HL-60 (cell line): ENCODE measurements at regions not wholly inside any gene's neighbourhood (a gene's known extent, or its start where the extent isn't known, plus 50 kb on each side); places are given as distances from the start of the nearest gene placed in this dataset.

Source experiments
- DNase-seq, 2 experiments: peaks; one replicate each; pipeline ENCODE4 v3.0.0-alpha.2; 2010 to 2020; ENCODE audit warnings: low read depth in 1 of 2, low spot score in 1 of 2
- H3K27ac ChIP-seq: fragments of 250-450 bp; sonication (Bioruptor Pico); replicated peaks from 2 replicates; pipeline ENCODE4 v1.5.1; 2020; ENCODE audit warnings: mild to moderate bottlenecking, moderate library complexity
- H3K27me3 ChIP-seq: fragments of 250-450 bp; sonication (Bioruptor Pico); 2 replicates; pipeline ENCODE4 v1.5.1; 2021; ENCODE audit warnings: mild to moderate bottlenecking, moderate library complexity; ENCODE audit not compliant: insufficient read depth, poor library complexity, severe bottlenecking
- H3K4me3 ChIP-seq: replicated peaks from 2 replicates; pipeline ENCODE4 v1.5.1; 2011; ENCODE audit warnings: mild to moderate bottlenecking, control low read depth, low read length; ENCODE audit not compliant: insufficient read depth
- CTCF ChIP-seq: IDR thresholded peaks from one replicate; pipeline ENCODE4 v1.5.1; 2011; ENCODE audit warnings: low read length, control low read depth, inconsistent platforms; ENCODE audit not compliant: insufficient read depth
- GABPA ChIP-seq: IDR thresholded peaks from 2 replicates; pipeline ENCODE4 v1.6.1; 2012; ENCODE audit warnings: low read depth
- POLR2AphosphoS5 ChIP-seq: IDR thresholded peaks from 2 replicates; pipeline ENCODE4 v1.6.1; 2012; ENCODE audit warnings: low read depth
- REST ChIP-seq: IDR thresholded peaks from 2 replicates; pipeline ENCODE4 v1.6.1; 2012; ENCODE audit warnings: low read depth; ENCODE audit not compliant: insufficient replicate concordance
- SPI1 ChIP-seq: IDR thresholded peaks from 2 replicates; pipeline ENCODE4 v1.6.1; 2012; ENCODE audit warnings: low read depth, mild to moderate bottlenecking, borderline replicate concordance

- DNase-seq: no peak
- Histone ChIP-seq H3K27ac (no peak overlapping the region), H3K27me3 (no peaks in the 10 kb centered on the region), H3K4me3 (no peak overlapping the region)
- TF ChIP-seq GABPA (no peak), CTCF (no peak), REST (no peak), SPI1 (no peak), POLR2AphosphoS5 (no peak)
Measured at GRCh38 chr13:79037197-79037596, 368.9 kb downstream of the RBM26 start.

- H3K27ac ChIP-seq: no peak overlapping the region
- TF ChIP-seq CTCF (no peak), REST (no peak), POLR2AphosphoS5 (no peak), GABPA (no peak), SPI1 (no peak)
- H3K4me3 ChIP-seq: no peak overlapping the region
- no peak for DNase-seq
- no peaks in the 10 kb centered on the region for H3K27me3 ChIP-seq
Measured at GRCh38 chr13:79034341-79034740, 371.7 kb downstream of the RBM26 start.

GRCh38 chr13:79030513-79030912 lies 371.6 kb upstream of the OBI1 start:
- no peak overlapping the region for H3K4me3 ChIP-seq
- H3K27ac ChIP-seq: no peak overlapping the region
- no peak for DNase-seq
- TF ChIP-seq GABPA: no peak
- no peak for TF ChIP-seq SPI1
- no peak for TF ChIP-seq REST
- no peaks in the 10 kb centered on the region for H3K27me3 ChIP-seq

- no peak for DNase-seq
Measured at GRCh38 chr13:79018166-79018565, 359.2 kb upstream of the OBI1 start.

More at GRCh38 chr13:79018166-79018565, 359.2 kb upstream of the OBI1 start:
- Histone ChIP-seq H3K4me3 (no peak overlapping the region), H3K27ac (no peak overlapping the region), H3K27me3 (no peaks in the 10 kb centered on the region)
- no peak for TF ChIP-seq CTCF
- TF ChIP-seq GABPA: no peak
- no peak for TF ChIP-seq SPI1
- TF ChIP-seq REST: no peak
- TF ChIP-seq POLR2AphosphoS5: no peak
